Right cardiac atrium (tissue), 5 donors: ENCODE measurements at regions not wholly inside any gene's neighbourhood (a gene's known extent, or its start where the extent isn't known, plus 50 kb on each side); places are given as distances from the start of the nearest gene placed in this dataset.
A peak's percentile ranks its signal among the peaks of the same experiment; 100 is the strongest.

Experiments
- ATAC-seq, 2 donors: fragments of 200-7000 bp; cut with Tn5 transposase; one replicate each; pipeline versions ENCODE4 v1.8.0 to v1.9.1; 2020; ENCODE audit warnings: moderate library complexity in 2 of 2, mild to moderate bottlenecking in 1 of 2
- DNase-seq, 3 donors: peaks; one replicate each; pipeline ENCODE4 v3.0.0-alpha.2; 2020
- H3K27ac ChIP-seq: one replicate; pipeline ENCODE4 v1.5.1; 2013; ENCODE audit warnings: mild to moderate bottlenecking, low read length, control low read depth, moderate library complexity
- H3K27me3 ChIP-seq: one replicate; pipeline ENCODE4 v1.6.1; 2013; ENCODE audit not compliant: control insufficient read depth, insufficient read depth
- H3K4me1 ChIP-seq: one replicate; pipeline ENCODE4 v1.6.1; 2013; ENCODE audit warnings: low read length; ENCODE audit not compliant: control insufficient read depth, insufficient read depth
- H3K4me3 ChIP-seq: one replicate; pipeline ENCODE4 v1.5.1; 2013; ENCODE audit warnings: low read length, control low read depth
- H3K9me3 ChIP-seq: one replicate; pipeline ENCODE4 v1.6.1; 2013; ENCODE audit warnings: low read length; ENCODE audit not compliant: control insufficient read depth
- WGBS: extraction: QIAGEN DNeasy Blood & Tissue Kit; methylation state at CpG from one replicate; pipeline ENCODE4 v1.1.7; 2013; 5-methylcytosine and 5-hydroxymethylcytosine counted together
- intact Hi-C, 4 donors: fragments of 100-400 bp; cut with DNase I; formaldehyde crosslinking; loops; one replicate each; pipeline versions ENCODE4 v1.11.0 to v1.14.0; 2022 to 2023
- donor health status: healthy with polysubstance abuse.
- donor health status: DM: no; HTN: yes; CAD: no.
- donor health status: DM: no; HTN: no; CAD: no.
- donor health status: DM: no; HTN: yes; CAD: no; lungs with severe emphysema.
- donor health status: DM: yes; HTN: yes; CAD: no.

GRCh38 chr6:113402544-113402943 lies 454.6 kb upstream of the MARCKS start:
- ATAC-seq (no peak), DNase-seq (no peak)
- no peaks in the 10 kb centered on the region for H3K4me1 ChIP-seq
- H3K27me3 ChIP-seq = no peaks in the 10 kb centered on the region
- 83% methylated on average over 1 of the region's 1 CpG for WGBS
- H3K4me3 ChIP-seq = no peak overlapping the region
- H3K9me3 ChIP-seq = no peaks in the 10 kb centered on the region
- intact Hi-C loops = no loop called here
- H3K27ac ChIP-seq = no peak overlapping the region

DNA sequence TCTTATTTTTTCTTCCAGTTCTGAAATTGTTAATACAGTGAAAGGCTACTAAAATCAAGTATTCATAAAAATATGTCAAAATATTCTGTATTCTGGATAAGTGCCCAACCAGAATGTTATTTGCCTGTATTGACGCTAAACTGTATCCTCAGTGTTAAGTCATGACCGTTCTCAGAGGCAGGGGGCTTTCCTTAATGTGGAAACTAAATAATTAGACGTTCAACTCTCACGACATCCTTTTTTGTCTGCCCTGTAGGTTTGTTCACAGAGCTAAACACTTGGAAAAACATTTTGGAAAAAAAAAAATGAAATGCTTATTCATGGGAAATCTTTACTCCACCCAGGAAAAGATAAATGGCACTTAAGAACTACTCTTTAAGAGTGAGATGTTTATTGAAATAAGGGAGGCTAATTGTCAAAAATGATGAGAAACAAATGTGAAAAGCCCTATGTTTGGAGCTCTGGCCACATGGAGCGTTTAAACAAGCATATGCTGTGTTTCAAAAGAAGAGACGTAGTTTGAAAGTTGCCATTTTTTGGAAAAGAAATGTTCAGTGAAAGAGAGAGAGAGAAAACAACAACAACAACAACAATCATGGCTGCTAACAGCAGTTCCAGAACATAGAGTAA lies 453.1 kb upstream of the MARCKS start:
- Histone ChIP-seq H3K27ac (no peak overlapping the region), H3K9me3 (no peaks in the 10 kb centered on the region), H3K4me3 (no peak overlapping the region), H3K27me3 (no peaks in the 10 kb centered on the region), H3K4me1 (no peaks in the 10 kb centered on the region)
- 58% methylated on average over 6 of the region's 6 CpGs for WGBS
- no peak for DNase-seq
- no peak for ATAC-seq
- intact Hi-C loops = no loop called here

DNA sequence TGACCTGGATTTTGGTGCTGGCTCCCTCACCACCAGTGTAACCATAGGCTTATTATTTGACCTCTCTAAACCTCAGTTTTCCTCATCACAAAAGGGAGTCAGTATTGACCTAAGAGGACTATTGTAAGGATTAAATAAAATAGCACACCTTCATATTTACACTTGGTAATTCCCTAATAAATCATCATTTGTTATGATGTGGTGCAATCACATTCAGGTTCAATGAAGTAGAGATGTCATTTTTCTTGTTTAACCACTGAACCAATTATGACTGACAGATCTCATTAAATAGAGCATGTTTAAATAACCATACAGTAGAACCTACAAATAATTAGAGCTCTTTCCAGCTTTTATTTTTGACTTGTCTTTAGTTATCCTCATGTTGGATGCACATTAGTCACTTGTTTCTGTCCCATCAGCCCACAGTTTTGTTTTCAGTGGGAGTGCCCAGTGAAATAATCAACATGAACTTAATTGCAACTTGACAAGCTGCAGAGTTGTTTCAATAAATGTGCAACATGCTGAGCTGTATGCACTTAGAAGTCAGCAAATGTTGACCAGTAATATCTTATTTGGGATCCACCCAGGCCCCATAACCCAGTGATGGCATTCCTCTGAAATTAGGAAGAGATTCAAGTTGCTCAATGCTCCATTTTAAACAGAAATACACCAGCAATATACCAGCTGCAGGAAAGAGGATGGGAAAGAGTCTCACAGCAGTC lies 451.7 kb upstream of the MARCKS start:
- intact Hi-C loops = no loop called here
- DNase-seq (no peak), ATAC-seq (no peak)
- Histone ChIP-seq H3K27ac (no peak overlapping the region), H3K4me3 (no peak overlapping the region), H3K9me3 (no peaks in the 10 kb centered on the region), H3K27me3 (no peaks in the 10 kb centered on the region), H3K4me1 (no peaks in the 10 kb centered on the region)

- intact Hi-C loops = no loop called here
- H3K9me3 ChIP-seq = no peaks in the 10 kb centered on the region
- no peak for DNase-seq
- no peak overlapping the region for H3K27ac ChIP-seq
- ATAC-seq = no peak
- no peaks in the 10 kb centered on the region for H3K27me3 ChIP-seq
- no peaks in the 10 kb centered on the region for H3K4me1 ChIP-seq
- no peak overlapping the region for H3K4me3 ChIP-seq
- WGBS = 83% methylated on average over 4 of the region's 4 CpGs
Measured at GRCh38 chr6:113406048-113406695, 451.0 kb upstream of the MARCKS start.

- ATAC-seq (peak in 1 of 2 donors; percentile 58), DNase-seq (no peak)
- intact Hi-C loops = no loop called here
- no peak overlapping the region for H3K4me3 ChIP-seq
- H3K27ac ChIP-seq = no peak overlapping the region
- no peaks in the 10 kb centered on the region for H3K9me3 ChIP-seq
- no peaks in the 10 kb centered on the region for H3K27me3 ChIP-seq
- no peaks in the 10 kb centered on the region for H3K4me1 ChIP-seq
Measured at GRCh38 chr6:113411011-113411410, 446.1 kb upstream of the MARCKS start.

- H3K4me3 ChIP-seq = no peak overlapping the region
- intact Hi-C loops = no loop called here
Measured at GRCh38 chr6:113412589-113413357, 444.4 kb upstream of the MARCKS start.

GRCh38 chr6:113414511-113414910 lies 442.6 kb upstream of the MARCKS start:
- ATAC-seq = peak; percentile 82 to 84

More at GRCh38 chr6:113412589-113413357, 444.4 kb upstream of the MARCKS start:
- DNase-seq (no peak), ATAC-seq (no peak)
- WGBS = 96% methylated on average over 1 of the region's 1 CpG
- Histone ChIP-seq H3K27me3 (no peaks in the 10 kb centered on the region), H3K27ac (no peak overlapping the region), H3K9me3 (no peaks in the 10 kb centered on the region), H3K4me1 (no peaks in the 10 kb centered on the region)

GRCh38 chr6:113416170-113416569 lies 441.0 kb upstream of the MARCKS start:
- 68% methylated on average over 1 of the region's 1 CpG for WGBS
- ATAC-seq (no peak), DNase-seq (peak in 2 of 3 donors; percentile 18 to 35)
- no peaks in the 10 kb centered on the region for H3K27me3 ChIP-seq
- intact Hi-C loops = loop anchor here in 1 of 4 donors (5.0 kb wide), 1 partner anchor 441 kb away; the partner anchor contains the start of gene MARCKS
- no peak overlapping the region for H3K4me3 ChIP-seq
- H3K27ac ChIP-seq = no peak overlapping the region
- no peaks in the 10 kb centered on the region for H3K4me1 ChIP-seq
- no peaks in the 10 kb centered on the region for H3K9me3 ChIP-seq

More at GRCh38 chr6:113414511-113414910, 442.6 kb upstream of the MARCKS start:
- 27% methylated on average over 3 of the region's 3 CpGs for WGBS
- Histone ChIP-seq H3K4me1 (no peaks in the 10 kb centered on the region), H3K9me3 (no peaks in the 10 kb centered on the region), H3K27ac (no peak overlapping the region), H3K4me3 (no peak overlapping the region), H3K27me3 (no peaks in the 10 kb centered on the region)
- peak; percentile 47 to 70 (median 58) for DNase-seq
- intact Hi-C loops = no loop called here

DNA sequence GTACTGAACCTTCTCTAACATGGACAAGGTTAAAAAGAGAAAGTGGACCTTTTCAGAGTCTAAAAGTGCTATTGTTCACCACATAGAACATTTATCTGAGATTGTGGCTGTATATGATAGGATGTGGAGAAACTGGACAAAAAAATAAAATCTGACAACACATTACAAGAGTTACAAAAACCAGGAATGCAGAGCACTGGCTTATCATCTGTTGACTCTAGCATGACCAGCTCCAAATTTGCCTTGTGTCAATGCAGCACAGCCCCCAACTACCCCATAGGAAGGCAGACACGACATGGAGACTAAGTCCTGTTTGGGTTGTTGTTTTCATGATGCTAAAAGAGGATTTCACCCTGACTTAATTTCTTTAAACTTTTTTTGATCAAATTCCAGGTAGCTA lies 436.9 kb upstream of the MARCKS start:
- Histone ChIP-seq H3K27ac (no peak overlapping the region), H3K27me3 (no peaks in the 10 kb centered on the region), H3K9me3 (no peaks in the 10 kb centered on the region), H3K4me1 (no peaks in the 10 kb centered on the region), H3K4me3 (no peak overlapping the region)
- intact Hi-C loops = no loop called here
- no peak for ATAC-seq
- 66% methylated on average over 1 of the region's 1 CpG for WGBS
- no peak for DNase-seq

DNA sequence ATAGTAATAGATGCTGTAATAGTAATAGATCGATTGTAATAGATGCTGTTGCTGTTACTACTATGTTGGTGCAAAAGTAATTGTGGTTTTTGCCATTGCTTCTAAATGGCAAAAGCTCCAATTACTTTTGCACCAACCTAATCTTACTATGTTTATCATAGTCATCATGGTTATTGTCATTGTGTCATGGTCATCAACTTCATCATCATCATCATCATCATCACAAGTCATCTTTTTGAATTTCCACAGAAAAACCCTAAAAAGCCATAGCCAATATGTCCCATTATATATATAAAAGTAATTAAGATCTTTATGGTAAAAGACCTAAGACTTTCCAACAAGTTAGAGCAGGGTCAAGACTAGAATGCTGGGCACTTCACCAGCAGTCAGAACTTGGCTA lies 435.1 kb upstream of the MARCKS start:
- 72% methylated on average over 1 of the region's 1 CpG for WGBS
- DNase-seq (no peak), ATAC-seq (no peak)
- intact Hi-C loops = no loop called here
- Histone ChIP-seq H3K4me3 (no peak overlapping the region), H3K27ac (no peak overlapping the region), H3K27me3 (no peaks in the 10 kb centered on the region), H3K9me3 (no peaks in the 10 kb centered on the region), H3K4me1 (no peaks in the 10 kb centered on the region)

GRCh38 chr6:113423956-113424355 lies 433.2 kb upstream of the MARCKS start:
- 95% methylated on average over 1 of the region's 1 CpG for WGBS
- Histone ChIP-seq H3K4me1 (no peaks in the 10 kb centered on the region), H3K4me3 (no peak overlapping the region), H3K27ac (no peak overlapping the region), H3K27me3 (no peaks in the 10 kb centered on the region), H3K9me3 (no peaks in the 10 kb centered on the region)
- DNase-seq (no peak), ATAC-seq (no peak)
- intact Hi-C loops = no loop called here
